Astrocyte of the cerebellum (primary cell): ENCODE measurements at regions not wholly inside any gene's neighbourhood (a gene's known extent, or its start where the extent isn't known, plus 50 kb on each side); places are given as distances from the start of the nearest gene placed in this dataset.

Experiments
- DNase-seq: peaks from one replicate; pipeline ENCODE4 v3.0.0-alpha.2; 2011; ENCODE audit warnings: low read depth
- H3K4me3 ChIP-seq: 2 replicates; pipeline ENCODE4 v1.5.1; 2011; ENCODE audit warnings: mild to moderate bottlenecking, low read depth, low read length, moderate library complexity
- in situ Hi-C: cut with HindIII; loops from 2 replicates; pipeline ENCODE4 v1.10.0; 2017; ENCODE audit warnings: low sequenced_read_pairs
- TF ChIP-seq, protein P1 (sequence below): IDR thresholded peaks from 2 replicates; pipeline ENCODE4 v1.5.1; 2012; ENCODE audit warnings: low read length, low read depth, moderate library complexity, mild to moderate bottlenecking; ENCODE audit errors: missing control alignments

- TF ChIP-seq, protein P1, sequence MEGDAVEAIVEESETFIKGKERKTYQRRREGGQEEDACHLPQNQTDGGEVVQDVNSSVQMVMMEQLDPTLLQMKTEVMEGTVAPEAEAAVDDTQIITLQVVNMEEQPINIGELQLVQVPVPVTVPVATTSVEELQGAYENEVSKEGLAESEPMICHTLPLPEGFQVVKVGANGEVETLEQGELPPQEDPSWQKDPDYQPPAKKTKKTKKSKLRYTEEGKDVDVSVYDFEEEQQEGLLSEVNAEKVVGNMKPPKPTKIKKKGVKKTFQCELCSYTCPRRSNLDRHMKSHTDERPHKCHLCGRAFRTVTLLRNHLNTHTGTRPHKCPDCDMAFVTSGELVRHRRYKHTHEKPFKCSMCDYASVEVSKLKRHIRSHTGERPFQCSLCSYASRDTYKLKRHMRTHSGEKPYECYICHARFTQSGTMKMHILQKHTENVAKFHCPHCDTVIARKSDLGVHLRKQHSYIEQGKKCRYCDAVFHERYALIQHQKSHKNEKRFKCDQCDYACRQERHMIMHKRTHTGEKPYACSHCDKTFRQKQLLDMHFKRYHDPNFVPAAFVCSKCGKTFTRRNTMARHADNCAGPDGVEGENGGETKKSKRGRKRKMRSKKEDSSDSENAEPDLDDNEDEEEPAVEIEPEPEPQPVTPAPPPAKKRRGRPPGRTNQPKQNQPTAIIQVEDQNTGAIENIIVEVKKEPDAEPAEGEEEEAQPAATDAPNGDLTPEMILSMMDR: no peak
- in situ Hi-C loops: no loop called here
- H3K4me3 ChIP-seq: no peak overlapping the region
- peak; percentile 83 for DNase-seq
Observed at GRCh38 chr2:226478109-226478809, 321.4 kb downstream of the IRS1 start.

DNA sequence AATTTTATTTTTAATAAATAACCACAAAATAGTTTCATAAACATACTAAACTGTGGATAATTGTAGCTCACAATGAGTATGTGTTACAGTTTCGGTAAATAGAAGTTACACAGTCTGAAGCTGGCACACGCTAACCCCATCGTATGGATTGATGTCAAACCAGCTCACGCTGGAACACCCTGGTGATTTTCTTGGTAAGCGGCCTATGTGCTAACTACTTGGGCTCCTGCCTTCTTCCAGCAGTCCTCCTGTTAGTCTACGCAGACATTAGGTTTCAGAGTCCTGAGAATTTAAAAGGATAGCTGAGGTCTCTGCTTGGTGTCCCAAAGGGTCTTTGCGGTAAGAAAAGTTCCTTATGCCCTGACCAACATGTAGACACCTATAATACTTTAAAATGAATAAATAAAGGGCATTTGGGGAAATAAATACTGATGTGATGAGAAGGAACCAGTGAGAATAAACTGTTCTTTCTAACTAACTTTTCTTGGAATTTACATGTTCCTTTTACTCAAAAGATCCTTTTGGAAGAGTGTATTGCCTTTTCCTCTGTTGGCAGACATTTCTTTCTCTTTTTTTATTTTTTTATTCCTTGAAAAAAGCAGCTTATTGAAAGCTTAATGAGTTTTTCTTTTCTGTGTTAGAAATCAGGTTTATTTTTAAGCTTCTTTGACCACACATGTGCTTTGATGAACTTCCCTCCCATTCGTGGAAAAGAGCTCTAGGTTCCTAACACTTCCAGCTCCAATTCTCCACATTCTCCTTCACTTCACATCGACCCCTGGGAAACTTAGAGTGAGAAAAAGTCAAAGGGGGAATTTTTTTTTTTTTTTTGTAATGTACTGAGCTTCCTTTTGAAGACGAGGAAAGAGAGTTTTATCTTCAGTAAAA lies 322.2 kb downstream of the IRS1 start:
- H3K4me3 ChIP-seq: no peak overlapping the region
- TF ChIP-seq, protein P1: no peak
- DNase-seq: no peak
- in situ Hi-C loops: no loop called here

DNA sequence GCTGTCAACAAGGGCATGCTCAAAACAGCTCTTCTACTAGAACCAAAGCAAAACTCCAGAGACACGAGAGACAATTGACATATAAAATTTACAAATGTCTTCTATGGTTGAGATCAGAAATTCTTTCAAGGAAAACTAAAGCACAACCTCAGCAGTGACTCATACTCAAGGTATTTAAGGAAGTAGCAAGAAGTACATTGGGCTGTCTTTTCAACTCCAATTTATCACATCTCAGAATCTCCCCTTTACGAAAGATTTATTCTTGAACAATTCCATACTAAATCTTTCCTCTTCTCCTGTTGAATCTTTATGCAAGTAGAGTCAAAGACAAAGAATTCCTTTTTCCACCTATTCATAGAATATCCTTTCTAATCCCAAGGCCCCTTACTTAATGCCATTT lies 324.0 kb downstream of the IRS1 start:
- TF ChIP-seq, protein P1: no peak
- H3K4me3 ChIP-seq: no peak overlapping the region
- in situ Hi-C loops: no loop called here
- peak; percentile 69 for DNase-seq

DNA sequence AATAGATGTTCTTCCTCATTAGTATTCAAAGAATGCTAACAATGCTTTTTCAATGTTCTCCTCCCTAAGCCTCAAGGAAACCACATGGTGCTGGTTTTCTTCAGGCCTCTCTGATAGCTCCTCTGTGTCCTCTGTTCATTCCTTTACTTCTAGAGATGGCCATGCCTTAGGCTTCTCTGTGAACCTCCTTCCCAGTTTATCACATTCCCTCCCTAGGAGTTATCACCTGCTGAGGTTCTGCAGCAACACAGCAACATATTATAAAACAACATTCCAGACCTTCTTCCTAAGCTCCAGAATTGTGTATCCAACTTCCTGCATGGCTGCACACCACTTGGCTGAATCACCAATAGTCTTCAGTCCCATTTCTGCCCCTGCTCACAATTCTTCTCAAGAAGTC lies 325.5 kb downstream of the IRS1 start:
- TF ChIP-seq, protein P1: no peak
- H3K4me3 ChIP-seq: no peak overlapping the region
- no peak for DNase-seq
- in situ Hi-C loops: no loop called here

DNA sequence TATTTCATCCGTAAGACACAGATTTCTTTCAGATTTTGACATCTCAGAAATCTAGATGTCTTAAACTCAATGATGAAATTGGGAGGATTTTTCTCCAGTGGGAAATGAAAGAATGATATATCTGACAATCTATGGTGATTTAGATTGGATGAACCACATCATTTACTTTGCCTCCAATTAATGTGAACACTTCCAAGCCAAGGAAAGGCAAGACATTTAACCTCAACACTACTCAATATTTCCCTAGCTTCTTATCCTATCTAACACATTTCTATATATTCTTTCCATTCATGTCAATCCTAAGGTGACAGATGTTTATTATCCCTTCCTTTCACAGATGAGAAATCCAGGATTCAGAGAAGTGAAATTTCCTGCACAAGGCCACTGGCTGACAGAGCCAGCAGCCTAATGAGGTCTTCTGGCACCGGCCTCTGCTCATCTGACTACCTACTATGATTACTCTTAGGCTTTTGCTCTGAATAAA lies 327.6 kb downstream of the IRS1 start:
- no peak for DNase-seq
- in situ Hi-C loops: no loop called here
- no peak overlapping the region for H3K4me3 ChIP-seq
- TF ChIP-seq, protein P1: no peak

GRCh38 chr2:226467633-226468032 lies 332.0 kb downstream of the IRS1 start:
- TF ChIP-seq, protein P1: no peak
- in situ Hi-C loops: no loop called here
- no peak for DNase-seq
- no peak overlapping the region for H3K4me3 ChIP-seq
